22Rv1 (cell line): ENCODE measurements at regions not wholly inside any gene's neighbourhood (a gene's known extent, or its start where the extent isn't known, plus 50 kb on each side); places are given as distances from the start of the nearest gene placed in this dataset.

Experiments
- CTCF ChIP-seq: fragments of 450-650 bp; IDR thresholded peaks from 2 replicates; pipeline ENCODE4 v1.5.1; 2017; ENCODE audit warnings: mild to moderate bottlenecking
- ZFX ChIP-seq: fragments of 450-650 bp; IDR thresholded peaks from 2 replicates; pipeline ENCODE4 v1.6.1; 2017; ENCODE audit warnings: antibody characterized with exemption, borderline replicate concordance

- TF ChIP-seq CTCF (no peak), ZFX (no peak)
These were observed 92.2 kb upstream of the MLN start for GRCh38 chr6:33895988-33896387.
